ENCODE measurements at regions not wholly inside any gene's neighbourhood (a gene's known extent, or its start where the extent isn't known, plus 50 kb on each side); places are given as distances from the start of the nearest gene placed in this dataset.

DNA sequence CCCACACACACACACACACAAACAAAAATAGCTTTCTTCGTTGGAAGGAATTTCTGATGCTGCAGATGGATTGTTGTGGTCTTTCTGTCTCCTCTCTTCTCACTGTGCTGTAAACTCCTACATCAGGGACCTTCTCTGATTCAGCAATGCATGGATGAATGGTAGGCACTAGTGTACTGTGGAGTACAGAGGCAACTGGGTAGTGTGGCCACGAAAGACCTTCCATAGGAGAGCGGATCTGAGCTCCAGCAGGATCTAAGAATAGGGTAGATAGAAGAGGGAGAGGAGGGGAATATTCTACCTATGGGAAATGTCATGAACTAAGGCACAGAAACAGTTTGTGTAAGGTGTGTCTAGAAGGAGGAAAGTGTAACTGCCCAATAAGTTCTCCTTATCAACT lies 266.8 kb downstream of the MYCN start:
- TF ChIP-seq, protein P1, sequence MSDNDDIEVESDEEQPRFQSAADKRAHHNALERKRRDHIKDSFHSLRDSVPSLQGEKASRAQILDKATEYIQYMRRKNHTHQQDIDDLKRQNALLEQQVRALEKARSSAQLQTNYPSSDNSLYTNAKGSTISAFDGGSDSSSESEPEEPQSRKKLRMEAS (IDR thresholded peaks at IDR 0.05; ENCODE audit: low read depth, low read length), result no peak
- TF ChIP-seq CTCF (IDR thresholded peaks at IDR 0.05; ENCODE audit: low read depth, low read length) (no peak), POLR2A (IDR thresholded peaks at IDR 0.05; ENCODE audit: extremely low read depth, insufficient read length) (no peak), MYC (IDR thresholded peaks at IDR 0.05; ENCODE audit: low read depth, low read length) (no peak)
- H3K4me3 ChIP-seq (ENCODE audit: low read depth, low read length), result no peak overlapping the region
- DNase-seq (ENCODE audit: low read depth), result no peak

DNA sequence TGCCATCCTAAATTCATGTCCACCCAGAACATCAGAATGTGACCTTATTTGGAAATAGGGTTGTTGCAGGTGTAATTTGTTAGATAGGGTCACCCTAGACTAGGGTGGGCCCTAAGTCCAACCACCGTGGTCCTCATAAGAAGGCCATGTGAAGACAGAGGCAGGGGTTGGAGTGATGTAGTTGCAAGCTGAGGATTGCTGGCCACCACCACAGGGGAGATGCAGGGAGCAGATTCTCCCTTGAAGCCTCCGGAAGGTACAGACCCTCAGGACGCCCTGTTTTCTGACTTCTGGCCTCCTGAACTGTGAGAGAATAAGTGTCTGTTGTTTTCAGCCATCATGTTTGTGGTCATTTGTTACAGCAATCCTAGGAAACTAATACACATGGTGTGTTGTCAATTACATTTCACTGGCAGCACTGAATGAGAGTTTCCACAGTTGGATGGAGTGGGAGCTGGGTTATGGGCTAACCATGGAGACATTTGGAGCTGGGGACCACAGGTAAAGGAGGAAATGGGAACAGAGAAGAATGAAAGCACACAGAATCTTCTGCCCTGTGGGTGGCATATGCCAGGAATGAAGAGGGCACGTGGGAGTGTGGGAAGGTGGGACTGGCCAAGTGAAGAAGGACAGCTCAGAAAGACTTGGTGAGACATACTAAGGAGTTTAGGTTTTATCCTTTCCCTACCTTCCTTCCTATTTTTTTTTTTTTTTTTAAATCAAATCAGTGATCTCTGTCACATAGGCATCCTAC lies 266.0 kb downstream of the MYCN start:
- no peak for DNase-seq (ENCODE audit: low read depth)
- TF ChIP-seq POLR2A (IDR thresholded peaks at IDR 0.05; ENCODE audit: extremely low read depth, insufficient read length) (no peak), MYC (IDR thresholded peaks at IDR 0.05; ENCODE audit: low read depth, low read length) (no peak), CTCF (IDR thresholded peaks at IDR 0.05; ENCODE audit: low read depth, low read length) (no peak)
- TF ChIP-seq, protein P1 (IDR thresholded peaks at IDR 0.05; ENCODE audit: low read depth, low read length), result no peak
- H3K4me3 ChIP-seq (ENCODE audit: low read depth, low read length), result no peak overlapping the region

GRCh38 chr2:16205631-16206030 lies 265.3 kb downstream of the MYCN start:
- no peak for DNase-seq (ENCODE audit: low read depth)
- TF ChIP-seq, protein P1 (IDR thresholded peaks at IDR 0.05; ENCODE audit: low read depth, low read length), result no peak
- TF ChIP-seq MYC (IDR thresholded peaks at IDR 0.05; ENCODE audit: low read depth, low read length) (no peak), CTCF (IDR thresholded peaks at IDR 0.05; ENCODE audit: low read depth, low read length) (no peak), POLR2A (IDR thresholded peaks at IDR 0.05; ENCODE audit: extremely low read depth, insufficient read length) (no peak)
- no peak overlapping the region for H3K4me3 ChIP-seq (ENCODE audit: low read depth, low read length)

GRCh38 chr2:16204886-16205620 lies 264.7 kb downstream of the MYCN start:
- TF ChIP-seq POLR2A (IDR thresholded peaks at IDR 0.05; ENCODE audit: extremely low read depth, insufficient read length) (no peak), CTCF (IDR thresholded peaks at IDR 0.05; ENCODE audit: low read depth, low read length) (no peak), MYC (IDR thresholded peaks at IDR 0.05; ENCODE audit: low read depth, low read length) (no peak)
- TF ChIP-seq, protein P1 (IDR thresholded peaks at IDR 0.05; ENCODE audit: low read depth, low read length), result no peak

DNA sequence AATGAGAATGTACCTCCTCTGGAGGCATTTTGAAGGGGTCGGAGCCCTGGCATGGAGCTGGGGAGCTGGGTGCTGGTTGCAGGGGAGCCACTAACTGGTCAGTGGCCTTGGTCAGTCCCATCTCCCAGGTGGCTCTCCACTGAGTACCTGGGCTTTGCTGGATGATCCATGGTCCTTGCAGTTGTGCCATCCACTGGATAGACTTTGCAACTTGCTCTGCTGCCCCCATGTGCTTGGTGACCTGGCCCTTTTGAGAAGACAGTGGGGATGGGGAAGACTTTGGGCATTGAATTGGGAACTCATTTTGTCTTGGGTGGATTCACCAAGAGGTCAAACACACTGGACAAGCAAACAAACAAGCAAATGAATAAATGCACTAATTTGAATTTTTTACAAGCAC lies 263.9 kb downstream of the MYCN start:
- no peak for TF ChIP-seq CTCF (IDR thresholded peaks at IDR 0.05; ENCODE audit: low read depth, low read length)
- no peak for TF ChIP-seq POLR2A (IDR thresholded peaks at IDR 0.05; ENCODE audit: extremely low read depth, insufficient read length)
- TF ChIP-seq, protein P1 (IDR thresholded peaks at IDR 0.05; ENCODE audit: low read depth, low read length), result no peak
- no peak for TF ChIP-seq MYC (IDR thresholded peaks at IDR 0.05; ENCODE audit: low read depth, low read length)
- no peak overlapping the region for H3K4me3 ChIP-seq (ENCODE audit: low read depth, low read length)

More at GRCh38 chr2:16204886-16205620, 264.7 kb downstream of the MYCN start:
- no peak for DNase-seq (ENCODE audit: low read depth)
- H3K4me3 ChIP-seq (ENCODE audit: low read depth, low read length), result no peak overlapping the region

More for the DNA sequence above, 263.9 kb downstream of the MYCN start:
- DNase-seq (ENCODE audit: low read depth), result no peak

Data from NB4 (cell line).